Prostate gland (tissue), 2 donors: ENCODE measurements at regions not wholly inside any gene's neighbourhood (a gene's known extent, or its start where the extent isn't known, plus 50 kb on each side); places are given as distances from the start of the nearest gene placed in this dataset.

ENCODE experiments used
- DNase-seq: peaks from one replicate; pipeline ENCODE4 v3.0.0-alpha.2; 2019; ENCODE audit warnings: low spot score
- H3K27ac ChIP-seq, 2 donors: fragments of 200-600 bp; sonication (generic); 2 replicates each; pipeline ENCODE4 v1.5.1; 2017 to 2019
- H3K27me3 ChIP-seq: fragments of 200-600 bp; sonication (generic); replicated peaks from 2 replicates; pipeline ENCODE4 v1.5.1; 2019; ENCODE audit not compliant: insufficient read depth
- H3K36me3 ChIP-seq, 2 donors: fragments of 200-600 bp; sonication (generic); 1 replicate in 1 of 2; 2 replicates in 1 of 2; pipeline versions ENCODE4 v1.5.1 to v1.8.1; 2017 to 2019
- H3K4me1 ChIP-seq: fragments of 200-600 bp; sonication (generic); replicated peaks from 2 replicates; pipeline ENCODE4 v1.5.1; 2019
- H3K4me3 ChIP-seq, 2 donors: fragments of 200-600 bp; sonication (generic); 2 replicates each; pipeline ENCODE4 v1.5.1; 2017 to 2019
- H3K9me3 ChIP-seq: fragments of 200-600 bp; sonication (generic); 2 replicates; pipeline ENCODE4 v1.5.1; 2017
- POLR2A ChIP-seq: fragments of 450-650 bp; IDR thresholded peaks from one replicate; pipeline ENCODE4 v1.6.1; 2016; ENCODE audit warnings: antibody characterized with exemption, mild to moderate bottlenecking
- POLR2AphosphoS5 ChIP-seq: sonication (generic); formaldehyde crosslinking; IDR thresholded peaks from one replicate; pipeline ENCODE4 v1.6.1; 2017; ENCODE audit warnings: antibody characterized with exemption
- WGBS: methylation state at CpG from one replicate; pipeline ENCODE4 v1.1.5; 2018; 5-methylcytosine and 5-hydroxymethylcytosine counted together
- intact Hi-C: fragments of 100-400 bp; cut with DNase I; formaldehyde crosslinking; loops from one replicate; pipeline ENCODE4 v1.14.2; 2022
- TF ChIP-seq, protein P1 (sequence below), 4 experiments: fragments of 200-600 bp in 2 of 4; fragments of 450-650 bp in 2 of 4; sonication (generic) in 2 of 4; IDR thresholded peaks; 1 replicate in 3 of 4; 2 replicates in 1 of 4; pipeline ENCODE4 v1.5.1; 2016 to 2019; ENCODE audit warnings: antibody characterized with exemption in 4 of 4, mild to moderate bottlenecking in 2 of 4, moderate library complexity in 2 of 4

DNA sequence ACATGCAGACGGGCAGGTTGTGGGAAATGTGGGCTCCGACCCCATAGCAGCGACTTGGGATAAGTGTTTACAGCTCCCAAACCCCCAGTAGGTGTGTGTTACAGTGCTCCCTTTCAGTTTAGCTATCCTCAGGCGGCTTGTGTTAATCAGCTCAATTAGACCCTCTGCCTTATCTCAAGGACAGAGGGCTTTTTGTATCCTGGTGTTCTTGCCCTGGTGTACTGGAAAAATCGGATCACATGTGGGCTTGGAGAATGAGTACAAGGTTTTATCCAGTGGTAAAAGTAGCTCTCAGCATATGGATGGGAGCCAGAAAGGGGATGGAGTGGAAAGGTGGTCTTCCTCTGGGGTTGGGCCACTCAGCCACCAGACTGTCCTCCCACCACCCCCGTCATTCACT is 264.7 kb upstream of the SYT4 start:
- no peaks in the 10 kb centered on the region for H3K4me1 ChIP-seq
- H3K36me3 ChIP-seq: no peaks in the 10 kb centered on the region
- H3K4me3 ChIP-seq: no peak overlapping the region
- TF ChIP-seq POLR2AphosphoS5 (no peak), POLR2A (no peak)
- TF ChIP-seq, protein P1, sequence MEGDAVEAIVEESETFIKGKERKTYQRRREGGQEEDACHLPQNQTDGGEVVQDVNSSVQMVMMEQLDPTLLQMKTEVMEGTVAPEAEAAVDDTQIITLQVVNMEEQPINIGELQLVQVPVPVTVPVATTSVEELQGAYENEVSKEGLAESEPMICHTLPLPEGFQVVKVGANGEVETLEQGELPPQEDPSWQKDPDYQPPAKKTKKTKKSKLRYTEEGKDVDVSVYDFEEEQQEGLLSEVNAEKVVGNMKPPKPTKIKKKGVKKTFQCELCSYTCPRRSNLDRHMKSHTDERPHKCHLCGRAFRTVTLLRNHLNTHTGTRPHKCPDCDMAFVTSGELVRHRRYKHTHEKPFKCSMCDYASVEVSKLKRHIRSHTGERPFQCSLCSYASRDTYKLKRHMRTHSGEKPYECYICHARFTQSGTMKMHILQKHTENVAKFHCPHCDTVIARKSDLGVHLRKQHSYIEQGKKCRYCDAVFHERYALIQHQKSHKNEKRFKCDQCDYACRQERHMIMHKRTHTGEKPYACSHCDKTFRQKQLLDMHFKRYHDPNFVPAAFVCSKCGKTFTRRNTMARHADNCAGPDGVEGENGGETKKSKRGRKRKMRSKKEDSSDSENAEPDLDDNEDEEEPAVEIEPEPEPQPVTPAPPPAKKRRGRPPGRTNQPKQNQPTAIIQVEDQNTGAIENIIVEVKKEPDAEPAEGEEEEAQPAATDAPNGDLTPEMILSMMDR (IDR thresholded peaks at IDR 0.05): no peak
- no peaks in the 10 kb centered on the region for H3K9me3 ChIP-seq
- no peak for DNase-seq
- WGBS: 82% methylated on average over 6 of the region's 6 CpGs
- H3K27me3 ChIP-seq: no peaks in the 10 kb centered on the region
- intact Hi-C loops: no loop called here
- no peak overlapping the region for H3K27ac ChIP-seq

DNA sequence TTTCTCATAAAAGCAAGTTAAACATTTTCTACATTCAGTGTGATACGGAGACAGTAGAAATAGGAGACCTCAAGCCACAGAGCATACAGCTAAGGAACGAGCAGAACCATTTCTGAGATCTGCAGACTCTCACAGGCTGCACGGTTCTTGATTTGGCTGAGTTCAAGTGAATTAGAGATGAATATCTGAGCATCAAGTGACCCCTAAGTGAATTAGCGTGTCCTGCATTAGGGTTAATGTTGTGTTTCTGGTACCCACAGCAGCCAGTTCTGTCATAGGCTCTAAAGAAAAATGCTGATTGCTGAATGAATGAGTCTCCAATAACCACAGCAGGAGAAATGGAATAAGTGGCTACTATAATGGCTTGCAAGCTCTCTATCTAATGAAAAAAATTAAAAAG is 265.9 kb upstream of the SYT4 start:
- no peaks in the 10 kb centered on the region for H3K36me3 ChIP-seq
- intact Hi-C loops: no loop called here
- no peaks in the 10 kb centered on the region for H3K9me3 ChIP-seq
- no peaks in the 10 kb centered on the region for H3K27me3 ChIP-seq
- H3K4me1 ChIP-seq: no peaks in the 10 kb centered on the region
- no peak for TF ChIP-seq POLR2A
- TF ChIP-seq POLR2AphosphoS5: no peak
- TF ChIP-seq, protein P1 (IDR thresholded peaks at IDR 0.05): no peak
- DNase-seq: no peak
- 83% methylated on average over 4 of the region's 4 CpGs for WGBS
- H3K4me3 ChIP-seq: no peak overlapping the region
- no peak overlapping the region for H3K27ac ChIP-seq

GRCh38 chr18:43547456-43547855 is 270.2 kb upstream of the SYT4 start:
- no peaks in the 10 kb centered on the region for H3K4me1 ChIP-seq
- 77% methylated on average over 1 of the region's 1 CpG for WGBS
- H3K9me3 ChIP-seq: no peaks in the 10 kb centered on the region
- TF ChIP-seq POLR2AphosphoS5: no peak
- TF ChIP-seq, protein P1 (IDR thresholded peaks at IDR 0.05): no peak
- H3K27me3 ChIP-seq: no peaks in the 10 kb centered on the region
- no peak overlapping the region for H3K27ac ChIP-seq
- H3K36me3 ChIP-seq: no peaks in the 10 kb centered on the region
- no peak for DNase-seq
- intact Hi-C loops: no loop called here
- H3K4me3 ChIP-seq: no peak overlapping the region

DNA sequence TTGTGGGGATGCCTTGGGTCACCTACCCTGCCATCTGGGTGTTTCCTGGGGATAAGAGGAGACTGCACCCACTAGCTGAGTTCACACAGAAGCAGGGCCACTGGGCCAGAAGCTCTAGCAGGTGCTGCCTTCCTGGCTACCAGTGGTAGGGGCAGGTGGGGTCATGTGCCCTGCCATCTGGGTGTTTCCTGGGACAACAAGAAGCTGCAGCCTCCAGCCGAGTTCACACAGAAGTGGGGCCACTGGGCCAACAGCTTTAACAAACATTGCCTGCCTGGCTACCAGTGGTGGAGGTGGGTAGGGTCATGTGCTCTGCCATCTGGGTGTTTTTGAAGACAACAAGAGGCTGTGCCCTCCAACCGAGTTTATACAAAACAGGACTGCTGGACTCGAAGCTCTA is 282.2 kb upstream of the SYT4 start:
- Histone ChIP-seq H3K27ac (no peak overlapping the region), H3K9me3 (no peaks in the 10 kb centered on the region), H3K36me3 (no peaks in the 10 kb centered on the region), H3K4me1 (no peaks in the 10 kb centered on the region), H3K27me3 (no peaks in the 10 kb centered on the region), H3K4me3 (no peak overlapping the region)
- WGBS: 90% methylated on average over 3 of the region's 3 CpGs
- intact Hi-C loops: no loop called here
- no peak for DNase-seq
- TF ChIP-seq, protein P1 (IDR thresholded peaks at IDR 0.05): no peak
- TF ChIP-seq POLR2A (no peak), POLR2AphosphoS5 (no peak)

GRCh38 chr18:43563780-43564179 is 286.5 kb upstream of the SYT4 start:
- intact Hi-C loops: loop anchor here (10.0 kb wide), 1 partner anchor 1519 kb away; no protein-coding TSS in a partner anchor
- no peak for DNase-seq

More at GRCh38 chr18:43563780-43564179, 286.5 kb upstream of the SYT4 start:
- H3K27ac ChIP-seq: no peak overlapping the region
- no peaks in the 10 kb centered on the region for H3K4me1 ChIP-seq
- whole genome bisulfite sequencing: 24% methylated on average over 3 of the region's 3 CpGs
- no peaks in the 10 kb centered on the region for H3K9me3 ChIP-seq
- no peak for TF ChIP-seq POLR2AphosphoS5
- TF ChIP-seq, protein P1 (IDR thresholded peaks at IDR 0.05): peak in 3 of 4 experiments; percentile 28 to 45 (median 31)
- H3K36me3 ChIP-seq: no peaks in the 10 kb centered on the region
- H3K4me3 ChIP-seq: no peak overlapping the region
- no peaks in the 10 kb centered on the region for H3K27me3 ChIP-seq
